SU-DHL-6 (cell line): ENCODE measurements at regions not wholly inside any gene's neighbourhood (a gene's known extent, or its start where the extent isn't known, plus 50 kb on each side); places are given as distances from the start of the nearest gene placed in this dataset.

Source experiments
- CTCF ChIP-seq: fragments of 200-600 bp; sonication (generic); IDR thresholded peaks from one replicate; pipeline ENCODE4 v1.5.1; 2017; ENCODE audit warnings: antibody characterized with exemption, mild to moderate bottlenecking, low read length, moderate library complexity; ENCODE audit not compliant: insufficient read depth, poor library complexity, severe bottlenecking
- EZH2phosphoT487 ChIP-seq: fragments of 200-600 bp; sonication (generic), shearing (Covaris generic); conservative IDR thresholded peaks from 2 replicates; pipeline ENCODE4 v1.6.1; 2018; ENCODE audit warnings: mild to moderate bottlenecking, antibody characterized with exemption, low read length, moderate library complexity, mixed read lengths

- TF ChIP-seq CTCF (no peak), EZH2phosphoT487 (no peak)
These were observed 191.3 kb upstream of the ZNF32 start for GRCh38 chr10:43839973-43840372.
